H9 (cell line): ENCODE measurements at regions not wholly inside any gene's neighbourhood (a gene's known extent, or its start where the extent isn't known, plus 50 kb on each side); places are given as distances from the start of the nearest gene placed in this dataset.

Experiments used
- DNase-seq: peaks from one replicate; pipeline ENCODE4 v3.0.0-alpha.2; 2017
- H2AFZ ChIP-seq: one replicate; pipeline ENCODE4 v1.6.1; 2013; ENCODE audit warnings: mild to moderate bottlenecking, low read length, control low read depth, moderate library complexity
- H2AK5ac ChIP-seq: 2 replicates; pipeline ENCODE4 v1.6.1; 2013; ENCODE audit warnings: low read length, control low read depth, mixed read lengths; ENCODE audit not compliant: insufficient read length
- H2BK120ac ChIP-seq: one replicate; pipeline ENCODE4 v1.6.1; 2013; ENCODE audit warnings: low read depth, mild to moderate bottlenecking, low read length, control low read depth, inconsistent platforms; ENCODE audit not compliant: poor library complexity, severe bottlenecking
- H2BK12ac ChIP-seq: 2 replicates; pipeline ENCODE4 v1.6.1; 2013; ENCODE audit warnings: low read length, control low read depth, mixed read lengths, low read depth; ENCODE audit not compliant: insufficient read length
- H2BK15ac ChIP-seq: 2 replicates; pipeline ENCODE4 v1.6.1; 2013; ENCODE audit warnings: low read depth, low read length, control low read depth
- H2BK20ac ChIP-seq: one replicate; pipeline ENCODE4 v1.6.1; 2013; ENCODE audit warnings: low read depth, mild to moderate bottlenecking, low read length, control low read depth, inconsistent platforms; ENCODE audit not compliant: poor library complexity, severe bottlenecking
- H2BK5ac ChIP-seq: 2 replicates; pipeline ENCODE4 v1.6.1; 2013; ENCODE audit warnings: low read length, control low read depth, mixed read lengths; ENCODE audit not compliant: insufficient read length
- H3K14ac ChIP-seq: 2 replicates; pipeline ENCODE4 v1.6.1; 2013; ENCODE audit warnings: low read length, control low read depth; ENCODE audit not compliant: insufficient read depth
- H3K18ac ChIP-seq: 2 replicates; pipeline ENCODE4 v1.6.1; 2013; ENCODE audit warnings: low read depth, mild to moderate bottlenecking, mixed read lengths, low read length, control low read depth; ENCODE audit not compliant: insufficient read length
- H3K23ac ChIP-seq: 2 replicates; pipeline ENCODE4 v1.6.1; 2013; ENCODE audit warnings: low read length, control low read depth, mixed read lengths, low read depth; ENCODE audit not compliant: insufficient read length
- H3K23me2 ChIP-seq: 2 replicates; pipeline ENCODE4 v1.6.1; 2013; ENCODE audit warnings: low read depth, mild to moderate bottlenecking, mixed read lengths, low read length, control low read depth; ENCODE audit not compliant: insufficient read length, poor library complexity, severe bottlenecking
- H3K27ac ChIP-seq: 2 replicates; pipeline ENCODE4 v1.5.1; 2013; ENCODE audit warnings: low read length, control low read depth, mixed read lengths, low read depth; ENCODE audit not compliant: insufficient read length
- H3K27me3 ChIP-seq: 2 replicates; pipeline ENCODE4 v1.6.1; 2013; ENCODE audit warnings: low read length, control low read depth, inconsistent platforms; ENCODE audit not compliant: insufficient read depth
- H3K4ac ChIP-seq: 2 replicates; pipeline ENCODE4 v1.6.1; 2013; ENCODE audit warnings: low read depth, mild to moderate bottlenecking, control low read depth, inconsistent platforms, low read length, moderate library complexity
- H3K4me1 ChIP-seq: 2 replicates; pipeline ENCODE4 v1.6.1; 2013; ENCODE audit warnings: low read length, control low read depth, inconsistent platforms; ENCODE audit not compliant: insufficient read depth
- H3K4me2 ChIP-seq: 2 replicates; pipeline ENCODE4 v1.6.1; 2013; ENCODE audit warnings: low read length, control low read depth, mixed read lengths; ENCODE audit not compliant: insufficient read length, insufficient read depth
- H3K56ac ChIP-seq: 2 replicates; pipeline ENCODE4 v1.6.1; 2013; ENCODE audit warnings: low read depth, mild to moderate bottlenecking, mixed read lengths, low read length, control low read depth; ENCODE audit not compliant: insufficient read length
- H3K79me1 ChIP-seq: 2 replicates; pipeline ENCODE4 v1.6.1; 2013; ENCODE audit warnings: low read depth, mild to moderate bottlenecking, moderate library complexity, low read length, control low read depth, inconsistent platforms; ENCODE audit not compliant: insufficient read depth, poor library complexity, severe bottlenecking
- H3K79me2 ChIP-seq: 2 replicates; pipeline ENCODE4 v1.6.1; 2013; ENCODE audit warnings: low read length, control low read depth, inconsistent platforms; ENCODE audit not compliant: insufficient read depth
- H3K9ac ChIP-seq: 2 replicates; pipeline ENCODE4 v1.6.1; 2013; ENCODE audit warnings: low read length, control low read depth, mixed read lengths; ENCODE audit not compliant: insufficient read length; ENCODE audit errors: extremely low read depth
- H3K9me3 ChIP-seq: one replicate; pipeline ENCODE4 v1.6.1; 2013; ENCODE audit warnings: low read depth, low read length, inconsistent platforms; ENCODE audit not compliant: control insufficient read depth
- H3T11ph ChIP-seq: one replicate; pipeline ENCODE4 v1.6.1; 2013; ENCODE audit warnings: mild to moderate bottlenecking, low read length, control low read depth, inconsistent platforms
- H4K20me1 ChIP-seq: one replicate; pipeline ENCODE4 v1.6.1; 2013; ENCODE audit not compliant: control insufficient read depth, insufficient read length, insufficient read depth
- H4K5ac ChIP-seq: 2 replicates; pipeline ENCODE4 v1.6.1; 2013; ENCODE audit warnings: low read depth, mild to moderate bottlenecking, mixed read lengths, low read length, control low read depth; ENCODE audit not compliant: insufficient read length
- H4K8ac ChIP-seq: replicated peaks from 2 replicates; pipeline ENCODE4 v1.6.1; 2013; ENCODE audit warnings: low read length, control low read depth, mixed read lengths, low read depth; ENCODE audit not compliant: insufficient read length
- H4K91ac ChIP-seq: 2 replicates; pipeline ENCODE4 v1.6.1; 2013; ENCODE audit warnings: low read depth, mild to moderate bottlenecking, moderate library complexity, mixed read lengths, low read length, control low read depth; ENCODE audit not compliant: insufficient read length
- H3K27ac Mint-ChIP-seq, 3 experiments: 2 replicates in 2 of 3; 3 replicates in 1 of 3; pipeline ENCODE4 v1.8.0; 2020 to 2021; ENCODE audit warnings: mixed read lengths in 3 of 3, mild to moderate bottlenecking in 1 of 3, moderate library complexity in 1 of 3
- H3K27me3 Mint-ChIP-seq: 2 replicates; pipeline ENCODE4 v1.8.0; 2021; ENCODE audit warnings: low read depth, mild to moderate bottlenecking, moderate library complexity, mixed read lengths
- H3K36me3 Mint-ChIP-seq, 3 experiments: 2 replicates in 2 of 3; 3 replicates in 1 of 3; pipeline ENCODE4 v1.8.0; 2020 to 2021; ENCODE audit warnings: low read depth in 3 of 3, mixed read lengths in 3 of 3; ENCODE audit not compliant: insufficient read depth in 1 of 3
- H3K4me1 Mint-ChIP-seq, 2 experiments: 2 replicates each; pipeline ENCODE4 v1.8.0; 2020; ENCODE audit warnings: mixed read lengths in 2 of 2
- H3K4me3 Mint-ChIP-seq, 2 experiments: 2 replicates in 1 of 2; 3 replicates in 1 of 2; pipeline ENCODE4 v1.8.0; 2020 to 2021; ENCODE audit warnings: mild to moderate bottlenecking in 2 of 2, mixed read lengths in 2 of 2, moderate library complexity in 1 of 2
- H3K9me3 Mint-ChIP-seq, 2 experiments: 2 replicates in 1 of 2; 3 replicates in 1 of 2; pipeline ENCODE4 v1.8.0; 2020; ENCODE audit warnings: mild to moderate bottlenecking in 2 of 2, mixed read lengths in 2 of 2, moderate library complexity in 1 of 2
- CTCF ChIP-seq: fragments of 200-600 bp; sonication (generic); conservative IDR thresholded peaks from 3 replicates; pipeline ENCODE4 v1.8.0; 2021; ENCODE audit warnings: antibody characterized with exemption, mild to moderate bottlenecking
- WGBS: extraction: QIAGEN DNeasy Blood & Tissue Kit; methylation state at CpG from one replicate; pipeline ENCODE4 v1.1.7; 2013; ENCODE audit warnings: missing lambda C conversion rate, low lambda C conversion rate, mixed read lengths; ENCODE audit not compliant: insufficient read length; ENCODE audit errors: extremely low coverage; 5-methylcytosine and 5-hydroxymethylcytosine counted together

DNA sequence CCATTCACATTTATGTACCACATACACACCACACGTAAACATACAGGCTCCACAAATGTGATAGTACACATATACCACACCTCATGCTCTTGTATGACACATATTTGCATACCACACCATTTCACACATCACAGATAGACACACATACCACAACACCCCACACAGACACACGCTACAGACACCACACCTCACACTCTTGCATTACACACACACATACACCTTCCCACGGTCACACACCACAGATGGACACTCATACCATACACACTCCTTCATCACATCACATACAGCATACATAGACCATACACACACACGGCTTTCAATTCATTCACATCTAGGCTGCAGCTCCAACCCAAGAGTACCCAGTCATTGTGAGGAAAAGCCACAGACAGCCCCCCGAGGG lies 222.5 kb upstream of the RPL34 start:
- DNase-seq, result no peak
- Histone ChIP-seq H3K79me1 (no peaks in the 10 kb centered on the region), H3T11ph (no peak overlapping the region), H3K4me2 (no peak overlapping the region), H3K79me2 (no peaks in the 10 kb centered on the region), H4K5ac (no peak overlapping the region), H2BK5ac (no peak overlapping the region), H4K20me1 (no peaks in the 10 kb centered on the region), H3K23me2 (no peaks in the 10 kb centered on the region), H3K27me3 (no peaks in the 10 kb centered on the region), H2BK20ac (no peak overlapping the region), H3K9me3 (no peaks in the 10 kb centered on the region), H4K91ac (no peak overlapping the region), H2AK5ac (no peak overlapping the region), H3K18ac (no peak overlapping the region), H2BK12ac (no peak overlapping the region), H3K4me1 (no peaks in the 10 kb centered on the region; the same call in 1 of the 2 replicates), H3K14ac (no peak overlapping the region), H2AFZ (no peak overlapping the region), H3K56ac (no peak overlapping the region), H3K23ac (no peak overlapping the region), H3K27ac (no peak overlapping the region), H2BK120ac (no peak overlapping the region), H3K4ac (no peak overlapping the region), H3K9ac (no peak overlapping the region), H4K8ac (no peak overlapping the region), H2BK15ac (no peak overlapping the region)
- 100% methylated on average over 1 of the region's 5 CpGs for WGBS
- Mint-ChIP-seq H3K36me3 (no peaks in the 10 kb centered on the region), H3K4me1 (peaks cover 0 to 3% of the 10 kb centered on the region in 2 experiments; a peak in 1 of 4 replicates), H3K4me3 (no peak overlapping the region), H3K9me3 (no peaks in the 10 kb centered on the region), H3K27ac (no peak overlapping the region), H3K27me3 (peaks cover 4% of the 10 kb centered on the region; the same call in 1 of the 2 replicates)
- no peak for TF ChIP-seq CTCF
